NT2/D1 (cell line): ENCODE measurements at regions not wholly inside any gene's neighbourhood (a gene's known extent, or its start where the extent isn't known, plus 50 kb on each side); places are given as distances from the start of the nearest gene placed in this dataset.

Source experiments
- DNase-seq: peaks from one replicate; pipeline ENCODE4 v3.0.0-alpha.2; 2011; ENCODE audit warnings: low read depth, low spot score
- H3K27me3 ChIP-seq: 2 replicates; pipeline ENCODE4 v1.6.0; 2011; ENCODE audit warnings: mild to moderate bottlenecking; ENCODE audit not compliant: insufficient read length, insufficient read depth
- H3K36me3 ChIP-seq: 2 replicates; pipeline ENCODE4 v1.6.1; 2011; ENCODE audit warnings: mild to moderate bottlenecking, low read length, mixed read lengths; ENCODE audit not compliant: insufficient read depth, insufficient read length
- H3K4me1 ChIP-seq: 2 replicates; pipeline ENCODE4 v1.5.1; 2011; ENCODE audit not compliant: insufficient read depth, insufficient read length
- H3K4me3 ChIP-seq: 2 replicates; pipeline ENCODE4 v1.5.1; 2011; ENCODE audit warnings: low read depth; ENCODE audit not compliant: insufficient read length
- H3K9ac ChIP-seq: 2 replicates; pipeline ENCODE4 v1.6.0; 2011; ENCODE audit warnings: low read depth; ENCODE audit not compliant: insufficient read length
- H3K9me3 ChIP-seq: 2 replicates; pipeline ENCODE4 v1.5.1; 2011; ENCODE audit warnings: mild to moderate bottlenecking, low read length; ENCODE audit not compliant: insufficient read depth
- SUZ12 ChIP-seq: IDR thresholded peaks from 2 replicates; pipeline ENCODE4 v1.6.1; 2011; ENCODE audit not compliant: insufficient read length, insufficient read depth; ENCODE audit errors: extremely low read depth
- YY1 ChIP-seq: IDR thresholded peaks from 2 replicates; pipeline ENCODE4 v1.6.1; 2011; ENCODE audit not compliant: insufficient read length, insufficient read depth
- ZNF274 ChIP-seq: IDR thresholded peaks from 2 replicates; pipeline ENCODE4 v1.6.1; 2011; ENCODE audit warnings: mild to moderate bottlenecking, low read depth, low read length

DNA sequence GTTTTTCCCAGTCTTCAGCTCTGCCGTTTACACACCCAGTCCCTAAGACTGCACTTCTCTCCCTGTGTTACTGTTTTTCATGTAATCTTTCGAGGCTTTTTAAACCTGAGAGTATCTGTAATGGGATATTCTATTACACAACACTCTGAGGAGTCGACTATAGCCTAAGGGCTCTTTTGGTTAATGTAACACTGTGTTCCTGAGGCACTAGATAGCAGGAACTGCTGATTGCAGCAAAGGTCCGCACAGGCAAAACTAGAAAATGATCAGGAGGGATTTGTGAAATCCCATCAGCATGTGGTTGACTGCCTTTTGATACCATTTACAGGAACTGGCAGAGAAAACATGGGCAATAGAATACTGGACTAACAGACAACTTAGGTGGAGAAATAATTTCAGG is 512.3 kb upstream of the RAG2 start:
- DNase-seq = no peak
- H3K9me3 ChIP-seq = no peaks in the 10 kb centered on the region
- H3K9ac ChIP-seq = no peak overlapping the region
- no peaks in the 10 kb centered on the region for H3K27me3 ChIP-seq
- TF ChIP-seq ZNF274 (no peak), YY1 (no peak), SUZ12 (no peak)
- H3K4me1 ChIP-seq = no peaks in the 10 kb centered on the region
- H3K4me3 ChIP-seq = no peak overlapping the region
- no peaks in the 10 kb centered on the region for H3K36me3 ChIP-seq

DNA sequence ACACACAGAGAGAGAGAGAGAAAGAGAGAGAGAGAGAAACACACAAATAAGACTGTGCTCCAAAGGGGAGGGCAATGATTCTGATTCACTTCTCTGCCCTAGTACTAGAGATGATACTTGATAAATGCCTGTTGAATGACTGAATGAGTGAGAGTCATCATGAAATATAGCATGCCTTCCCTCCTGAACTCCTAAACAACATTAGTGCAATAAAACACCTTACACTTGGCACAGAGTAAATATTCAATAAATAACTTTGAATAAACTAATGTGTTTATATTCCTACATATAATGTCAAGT is 511.2 kb upstream of the RAG2 start:
- Histone ChIP-seq H3K36me3 (no peaks in the 10 kb centered on the region), H3K9me3 (no peaks in the 10 kb centered on the region), H3K4me3 (no peak overlapping the region), H3K27me3 (no peaks in the 10 kb centered on the region), H3K4me1 (no peaks in the 10 kb centered on the region), H3K9ac (no peak overlapping the region)
- no peak for TF ChIP-seq SUZ12
- no peak for TF ChIP-seq ZNF274
- no peak for TF ChIP-seq YY1
- DNase-seq = no peak

DNA sequence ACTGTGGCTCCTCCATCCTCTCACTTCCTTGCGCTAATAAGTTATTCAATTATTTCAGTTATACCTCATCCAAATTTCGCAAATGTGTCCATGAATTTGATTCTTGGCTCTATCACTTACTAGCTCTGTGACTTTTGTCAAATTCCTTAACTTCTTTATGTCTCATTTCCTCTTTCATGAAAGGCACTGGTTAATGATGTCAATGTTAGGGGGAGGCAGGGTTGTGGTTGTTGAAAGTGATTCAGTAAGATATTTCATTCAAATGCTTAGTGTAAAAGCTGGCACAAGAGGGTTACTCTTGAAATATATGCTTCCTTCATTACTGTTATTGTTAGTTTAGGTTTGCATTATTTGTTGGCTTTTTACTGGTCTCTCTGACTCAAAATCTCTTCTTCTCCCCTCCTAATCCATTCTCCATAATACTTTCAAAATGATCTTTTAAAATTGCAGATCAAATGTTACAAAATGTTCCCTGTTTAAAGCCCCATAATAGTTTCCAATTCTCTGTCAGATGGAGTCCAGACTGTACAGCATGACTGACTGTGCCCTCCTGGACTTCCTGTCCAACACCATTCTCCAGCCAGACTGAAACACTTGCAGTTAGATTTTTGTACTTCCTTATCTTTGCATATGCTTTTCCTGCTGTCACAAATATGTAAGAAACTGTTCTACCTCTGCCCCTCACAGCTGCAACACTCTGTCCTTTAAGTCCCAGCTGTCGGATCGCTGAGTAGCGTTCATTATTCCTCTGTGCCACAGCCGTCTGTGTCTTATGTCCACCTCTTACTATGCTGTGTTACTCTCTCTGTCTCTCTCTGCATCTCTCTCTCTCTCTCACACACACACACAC is 510.6 kb upstream of the RAG2 start:
- no peaks in the 10 kb centered on the region for H3K9me3 ChIP-seq
- no peaks in the 10 kb centered on the region for H3K27me3 ChIP-seq
- no peak for DNase-seq
- H3K4me1 ChIP-seq = no peaks in the 10 kb centered on the region
- H3K36me3 ChIP-seq = no peaks in the 10 kb centered on the region
- no peak overlapping the region for H3K4me3 ChIP-seq
- H3K9ac ChIP-seq = no peak overlapping the region
- TF ChIP-seq ZNF274 (no peak), SUZ12 (no peak), YY1 (no peak)

DNA sequence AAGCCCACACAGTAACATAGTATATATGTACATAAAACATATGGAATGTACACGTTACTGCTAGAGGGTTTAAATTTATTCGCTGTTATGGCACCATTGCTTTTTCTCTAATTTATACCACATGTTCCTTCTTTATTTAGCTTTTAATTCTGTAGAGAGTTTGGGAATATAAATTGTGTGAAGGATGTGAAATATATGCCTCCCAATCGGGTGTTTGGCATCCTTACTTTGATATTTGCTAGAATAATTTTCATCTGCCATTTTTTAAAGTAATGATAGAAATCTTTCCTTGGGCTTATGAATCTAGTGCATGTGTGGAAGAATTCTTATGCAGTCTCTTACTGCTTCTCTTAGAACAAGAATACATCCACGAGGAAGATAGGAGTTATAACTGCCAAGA is 509.8 kb upstream of the RAG2 start:
- H3K36me3 ChIP-seq = no peaks in the 10 kb centered on the region
- no peak overlapping the region for H3K9ac ChIP-seq
- H3K4me3 ChIP-seq = no peak overlapping the region
- no peaks in the 10 kb centered on the region for H3K27me3 ChIP-seq
- no peaks in the 10 kb centered on the region for H3K9me3 ChIP-seq
- no peaks in the 10 kb centered on the region for H3K4me1 ChIP-seq
- TF ChIP-seq ZNF274 = no peak
- no peak for TF ChIP-seq SUZ12
- TF ChIP-seq YY1 = no peak
- no peak for DNase-seq

DNA sequence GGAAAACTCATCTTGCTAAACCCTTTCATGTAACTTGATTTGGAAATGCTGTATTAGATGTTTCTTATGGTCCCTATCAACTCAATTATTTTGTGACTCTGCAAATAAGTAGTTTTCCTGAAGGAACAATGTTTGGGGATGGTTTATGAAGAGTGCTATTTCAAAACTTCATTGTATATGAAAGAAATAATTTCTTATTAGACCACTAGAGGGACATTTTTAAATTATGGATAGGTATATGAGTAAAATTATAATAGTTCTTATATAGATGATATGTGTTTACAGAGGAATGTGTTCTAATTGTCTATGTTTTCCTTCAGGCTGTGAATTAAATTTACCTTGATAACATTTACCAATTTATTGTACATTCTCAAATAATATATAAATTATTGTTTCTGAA is 509.4 kb upstream of the RAG2 start:
- Histone ChIP-seq H3K4me1 (no peaks in the 10 kb centered on the region), H3K9me3 (no peaks in the 10 kb centered on the region), H3K36me3 (no peaks in the 10 kb centered on the region), H3K4me3 (no peak overlapping the region), H3K9ac (no peak overlapping the region), H3K27me3 (no peaks in the 10 kb centered on the region)
- no peak for DNase-seq
- TF ChIP-seq ZNF274 (no peak), YY1 (no peak), SUZ12 (no peak)

DNA sequence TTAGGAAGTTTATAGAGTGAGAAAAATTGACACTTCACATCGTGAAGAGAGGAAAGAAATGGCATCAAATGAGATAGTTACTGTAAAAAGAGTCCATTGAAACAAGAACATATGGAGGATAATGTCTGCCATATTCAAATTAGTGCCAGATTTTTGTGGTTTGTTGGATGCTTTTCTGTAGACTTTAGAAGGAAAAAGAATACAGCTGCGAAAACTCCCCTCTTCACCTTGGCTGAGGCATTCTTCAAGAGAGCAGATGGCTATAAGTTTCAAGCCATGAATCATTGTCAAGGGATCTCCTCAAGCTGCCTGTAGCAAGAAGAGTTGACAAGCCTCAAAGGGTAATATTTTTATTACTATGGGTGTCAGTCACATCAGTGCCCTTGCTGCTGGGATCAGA is 507.4 kb upstream of the RAG2 start:
- DNase-seq = no peak
- H3K27me3 ChIP-seq = no peaks in the 10 kb centered on the region
- H3K9ac ChIP-seq = no peak overlapping the region
- H3K4me3 ChIP-seq = no peak overlapping the region
- no peaks in the 10 kb centered on the region for H3K9me3 ChIP-seq
- H3K4me1 ChIP-seq = no peaks in the 10 kb centered on the region
- TF ChIP-seq ZNF274 (no peak), YY1 (no peak), SUZ12 (no peak)
- H3K36me3 ChIP-seq = no peaks in the 10 kb centered on the region

DNA sequence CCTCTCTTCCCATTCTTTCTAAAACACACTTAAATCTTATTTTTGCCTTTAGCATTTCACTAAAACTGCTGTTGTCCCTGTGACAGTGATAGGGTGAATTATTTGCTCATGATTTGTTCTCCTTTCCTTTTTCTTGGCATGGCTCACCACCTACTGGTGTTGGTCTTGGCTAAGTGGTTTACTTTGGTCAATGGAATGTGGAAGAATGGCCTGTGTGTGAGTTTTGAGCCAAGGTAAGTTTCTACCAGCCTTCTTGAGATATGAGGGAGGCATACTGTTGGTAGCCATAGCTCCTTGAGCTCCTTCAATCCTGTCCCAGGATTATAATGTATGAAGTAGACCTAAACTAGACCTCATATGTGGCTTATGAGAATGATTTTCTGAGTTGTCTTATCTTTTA is 506.3 kb upstream of the RAG2 start:
- no peak for TF ChIP-seq SUZ12
- TF ChIP-seq ZNF274 = no peak
- TF ChIP-seq YY1 = no peak
- no peak for DNase-seq
- H3K9ac ChIP-seq = no peak overlapping the region
- H3K27me3 ChIP-seq = no peaks in the 10 kb centered on the region
- H3K9me3 ChIP-seq = no peaks in the 10 kb centered on the region
- H3K36me3 ChIP-seq = no peaks in the 10 kb centered on the region
- no peak overlapping the region for H3K4me3 ChIP-seq
- no peaks in the 10 kb centered on the region for H3K4me1 ChIP-seq
